Colonic mucosa (tissue), 4 donors: ENCODE measurements at regions not wholly inside any gene's neighbourhood (a gene's known extent, or its start where the extent isn't known, plus 50 kb on each side); places are given as distances from the start of the nearest gene placed in this dataset.
"Not testable (repeated sequence)": the region's sequence is repeated elsewhere in the genome, so short reads cannot be mapped to it uniquely, and the experiment has no call there.

Source experiments
- DNase-seq: peaks from one replicate; pipeline ENCODE4 v3.0.0-alpha.2; 2020
- H3K27ac ChIP-seq: fragments of 200-600 bp; one replicate; pipeline ENCODE4 v1.8.0; 2021
- H3K27me3 ChIP-seq: fragments of 200-600 bp; one replicate; pipeline ENCODE4 v1.8.0; 2021
- H3K36me3 ChIP-seq: fragments of 200-600 bp; one replicate; pipeline ENCODE4 v1.8.0; 2021
- H3K4me1 ChIP-seq: fragments of 200-600 bp; one replicate; pipeline ENCODE4 v1.8.0; 2021; ENCODE audit warnings: mild to moderate bottlenecking
- H3K4me3 ChIP-seq: fragments of 200-600 bp; one replicate; pipeline ENCODE4 v1.8.0; 2021
- H3K9ac ChIP-seq, 2 donors: one replicate each; pipeline ENCODE4 v1.7.0; 2013; ENCODE audit warnings: control low read depth in 2 of 2, low read depth in 2 of 2, low read length in 2 of 2
- H3K9me3 ChIP-seq: fragments of 200-600 bp; one replicate; pipeline ENCODE4 v1.8.0; 2021
- intact Hi-C: fragments of 100-400 bp; cut with DNase I; formaldehyde crosslinking; loops from one replicate; pipeline ENCODE4 v1.14.1; 2022
- TF ChIP-seq, protein P1 (sequence below): fragments of 200-600 bp; IDR thresholded peaks from one replicate; pipeline ENCODE4 v1.8.0; 2022; ENCODE audit warnings: antibody characterized with exemption, mild to moderate bottlenecking
- donor health status: healthy.
- donor health status: DM: no; HTN: no; CAD: no.
- donor health status: DM: no; HTN: no; CAD: no.

DNA sequence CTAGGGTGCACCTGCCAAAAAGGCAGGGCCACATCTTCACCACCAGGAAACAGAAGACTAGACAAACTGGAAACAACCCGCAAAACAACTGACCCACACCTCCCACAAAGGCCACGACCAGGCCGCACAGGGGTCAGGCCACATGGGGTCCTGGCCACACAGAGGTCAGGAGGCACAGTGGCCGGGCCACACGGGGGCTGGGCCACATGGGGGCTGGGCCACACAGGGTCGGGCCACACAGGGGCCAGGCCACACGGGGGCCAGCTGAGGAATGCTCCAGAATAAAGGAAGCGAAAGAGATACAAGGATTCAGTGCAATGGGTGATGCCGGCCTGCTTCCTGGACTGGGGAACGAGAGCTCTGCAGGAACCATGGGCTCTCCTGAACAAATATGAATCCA lies 91.6 kb downstream of the OLFM1 start:
- no peaks in the 10 kb centered on the region for H3K4me1 ChIP-seq
- TF ChIP-seq, protein P1, sequence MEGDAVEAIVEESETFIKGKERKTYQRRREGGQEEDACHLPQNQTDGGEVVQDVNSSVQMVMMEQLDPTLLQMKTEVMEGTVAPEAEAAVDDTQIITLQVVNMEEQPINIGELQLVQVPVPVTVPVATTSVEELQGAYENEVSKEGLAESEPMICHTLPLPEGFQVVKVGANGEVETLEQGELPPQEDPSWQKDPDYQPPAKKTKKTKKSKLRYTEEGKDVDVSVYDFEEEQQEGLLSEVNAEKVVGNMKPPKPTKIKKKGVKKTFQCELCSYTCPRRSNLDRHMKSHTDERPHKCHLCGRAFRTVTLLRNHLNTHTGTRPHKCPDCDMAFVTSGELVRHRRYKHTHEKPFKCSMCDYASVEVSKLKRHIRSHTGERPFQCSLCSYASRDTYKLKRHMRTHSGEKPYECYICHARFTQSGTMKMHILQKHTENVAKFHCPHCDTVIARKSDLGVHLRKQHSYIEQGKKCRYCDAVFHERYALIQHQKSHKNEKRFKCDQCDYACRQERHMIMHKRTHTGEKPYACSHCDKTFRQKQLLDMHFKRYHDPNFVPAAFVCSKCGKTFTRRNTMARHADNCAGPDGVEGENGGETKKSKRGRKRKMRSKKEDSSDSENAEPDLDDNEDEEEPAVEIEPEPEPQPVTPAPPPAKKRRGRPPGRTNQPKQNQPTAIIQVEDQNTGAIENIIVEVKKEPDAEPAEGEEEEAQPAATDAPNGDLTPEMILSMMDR: no peak
- no peak overlapping the region for H3K27ac ChIP-seq
- H3K9ac ChIP-seq: no peak overlapping the region
- H3K36me3 ChIP-seq: no peaks in the 10 kb centered on the region
- intact Hi-C loops: no loop called here
- no peaks in the 10 kb centered on the region for H3K9me3 ChIP-seq
- DNase-seq: no peak
- H3K4me3 ChIP-seq: no peak overlapping the region
- no peaks in the 10 kb centered on the region for H3K27me3 ChIP-seq

DNA sequence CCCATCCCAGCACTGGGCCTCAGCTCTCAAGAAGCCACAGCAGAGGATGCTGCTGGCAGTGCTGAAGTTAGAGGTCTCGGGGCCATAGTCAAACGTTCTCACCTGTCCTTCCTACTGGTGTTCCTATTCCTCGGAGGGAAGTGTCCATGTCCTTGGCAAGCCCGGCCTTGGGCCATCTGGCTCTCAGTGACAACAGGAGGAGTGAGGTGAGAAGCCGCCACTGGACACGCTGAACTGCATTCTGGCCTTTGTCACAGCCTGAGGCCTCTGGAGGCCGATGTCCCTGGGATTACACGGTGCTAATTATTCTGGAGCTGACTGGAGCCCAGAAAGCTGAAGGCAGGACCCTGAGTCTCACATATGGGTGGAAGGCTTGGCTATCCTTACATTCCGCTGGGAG lies 92.5 kb downstream of the OLFM1 start:
- Histone ChIP-seq H3K27me3 (no peaks in the 10 kb centered on the region), H3K27ac (no peak overlapping the region), H3K4me1 (no peaks in the 10 kb centered on the region), H3K9ac (no peak overlapping the region), H3K9me3 (no peaks in the 10 kb centered on the region), H3K4me3 (no peak overlapping the region), H3K36me3 (no peaks in the 10 kb centered on the region)
- TF ChIP-seq, protein P1: no peak
- no peak for DNase-seq
- intact Hi-C loops: no loop called here

DNA sequence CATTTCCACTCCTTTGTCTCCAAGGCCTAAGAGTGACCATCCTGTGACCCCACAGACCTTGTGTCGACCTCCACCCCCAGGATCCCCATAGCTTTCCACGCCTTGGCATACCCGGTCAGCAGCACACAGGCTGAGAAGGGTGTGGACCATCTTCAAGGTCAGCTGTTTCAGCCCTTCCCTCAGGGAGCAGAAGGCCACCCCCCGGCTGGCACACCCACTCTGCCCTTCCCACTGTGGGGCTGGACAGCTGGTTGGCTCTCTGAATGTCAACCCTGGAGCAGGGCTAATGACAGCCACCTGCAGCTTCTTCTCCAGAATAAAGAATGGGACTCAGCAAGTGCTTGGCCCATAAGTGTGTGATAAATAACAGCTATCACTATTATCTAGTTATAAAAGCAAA lies 93.1 kb downstream of the OLFM1 start:
- H3K9me3 ChIP-seq: no peaks in the 10 kb centered on the region
- intact Hi-C loops: no loop called here
- no peak overlapping the region for H3K4me3 ChIP-seq
- DNase-seq: no peak
- H3K36me3 ChIP-seq: no peaks in the 10 kb centered on the region
- TF ChIP-seq, protein P1: no peak
- H3K27ac ChIP-seq: no peak overlapping the region
- no peak overlapping the region for H3K9ac ChIP-seq
- no peaks in the 10 kb centered on the region for H3K4me1 ChIP-seq
- H3K27me3 ChIP-seq: no peaks in the 10 kb centered on the region

DNA sequence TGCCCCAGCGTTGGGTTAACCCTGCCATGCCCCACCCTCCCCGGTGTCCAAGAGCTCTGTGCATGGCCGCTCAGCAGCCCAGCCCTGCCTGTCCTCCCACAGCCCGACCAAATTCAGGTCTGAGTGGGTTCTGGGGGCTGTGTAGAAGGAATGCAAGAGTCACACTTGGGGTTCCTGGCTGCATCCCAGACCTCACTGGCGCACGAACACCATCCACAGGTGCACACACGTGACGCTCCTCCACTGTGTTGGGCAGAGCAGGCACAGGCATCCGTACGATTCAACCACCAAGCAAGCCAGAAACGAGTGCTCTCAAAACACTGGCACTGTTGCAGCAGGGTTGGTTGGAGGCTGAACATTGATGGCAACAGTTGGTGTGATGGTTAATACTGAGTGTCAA lies 93.9 kb downstream of the OLFM1 start:
- DNase-seq: no peak
- Histone ChIP-seq H3K4me1 (no peaks in the 10 kb centered on the region), H3K27ac (no peak overlapping the region), H3K9ac (no peak overlapping the region), H3K9me3 (no peaks in the 10 kb centered on the region), H3K4me3 (no peak overlapping the region), H3K36me3 (no peaks in the 10 kb centered on the region), H3K27me3 (no peaks in the 10 kb centered on the region)
- intact Hi-C loops: no loop called here
- TF ChIP-seq, protein P1: no peak

DNA sequence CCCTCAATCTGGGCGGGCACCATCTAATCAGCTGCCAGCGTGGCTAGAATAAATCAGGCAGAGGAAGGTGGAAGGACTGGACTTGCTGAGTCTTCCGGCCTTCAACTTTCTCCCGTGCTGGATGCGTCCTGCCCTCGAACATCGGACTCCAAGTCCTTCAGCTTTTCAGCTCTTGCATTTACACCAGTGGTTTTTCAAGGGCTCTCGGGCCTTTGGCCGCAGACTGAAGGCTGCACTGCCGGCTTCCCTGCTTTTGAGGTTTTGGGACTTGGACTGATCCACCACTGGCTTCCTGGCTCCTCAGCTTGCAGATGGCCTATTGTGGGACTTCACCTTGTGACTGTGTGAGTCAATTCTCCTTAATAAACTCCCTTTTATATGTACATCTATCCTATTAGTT lies 94.4 kb downstream of the OLFM1 start:
- H3K4me3 ChIP-seq, DNase-seq, H3K36me3 ChIP-seq, H3K9me3 ChIP-seq, H3K27me3 ChIP-seq, H3K4me1 ChIP-seq, H3K27ac ChIP-seq, intact Hi-C loops, H3K9ac ChIP-seq: not testable (repeated sequence)

DNA sequence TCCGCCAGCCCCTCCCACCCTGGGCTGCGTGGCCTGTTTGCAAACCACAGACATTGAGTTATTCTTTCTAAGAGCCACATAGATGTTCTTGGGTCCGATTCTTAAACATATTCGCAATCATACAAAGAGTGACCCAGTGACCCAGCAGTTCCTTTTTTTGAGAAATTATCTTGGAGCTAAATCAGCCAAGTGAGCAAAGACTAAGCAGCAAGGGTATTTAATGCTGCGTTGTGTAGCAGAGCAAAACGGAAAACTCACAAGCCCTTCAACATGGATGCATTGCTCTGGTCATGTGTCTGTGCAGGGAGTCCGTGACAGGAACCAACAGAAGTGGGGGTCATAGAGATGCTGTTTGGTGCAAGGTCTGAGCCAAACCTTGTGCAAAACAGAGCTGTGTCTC lies 95.6 kb downstream of the OLFM1 start:
- H3K4me1 ChIP-seq: no peaks in the 10 kb centered on the region
- TF ChIP-seq, protein P1: no peak
- no peaks in the 10 kb centered on the region for H3K36me3 ChIP-seq
- H3K27me3 ChIP-seq: no peaks in the 10 kb centered on the region
- H3K27ac ChIP-seq: no peak overlapping the region
- no peaks in the 10 kb centered on the region for H3K9me3 ChIP-seq
- no peak for DNase-seq
- no peak overlapping the region for H3K4me3 ChIP-seq
- intact Hi-C loops: no loop called here
- H3K9ac ChIP-seq: no peak overlapping the region
